ENCODE measurements at regions not wholly inside any gene's neighbourhood (a gene's known extent, or its start where the extent isn't known, plus 50 kb on each side); places are given as distances from the start of the nearest gene placed in this dataset.

- H3K9ac ChIP-seq (ENCODE audit: low read depth in 1 of 2, low read length in 2 of 2) = no peak overlapping the region
- H3K4me1 ChIP-seq (ENCODE audit: control insufficient read depth in 4 of 4, insufficient read depth in 4 of 4, low read length in 3 of 4) = no peaks in the 10 kb centered on the region
- TF ChIP-seq RXRA (IDR thresholded peaks at IDR 0.05) (no peak), GABPA (IDR thresholded peaks at IDR 0.05 in 1 of 2, conservative IDR thresholded peaks at IDR 0.05 in 1 of 2) (no peak), YY1 (IDR thresholded peaks at IDR 0.05) (no peak), EGR1 (IDR thresholded peaks at IDR 0.05; ENCODE audit: low read depth in 2 of 2) (no peak), SP1 (IDR thresholded peaks at IDR 0.05) (no peak), FOXA1 (IDR thresholded peaks at IDR 0.05) (no peak), HNF4G (IDR thresholded peaks at IDR 0.05) (no peak), MAX (IDR thresholded peaks at IDR 0.05) (no peak), HNF4A (conservative IDR thresholded peaks at IDR 0.05) (no peak), RAD21 (IDR thresholded peaks at IDR 0.05) (no peak), NR2F2 (IDR thresholded peaks at IDR 0.05) (no peak), TAF1 (conservative IDR thresholded peaks at IDR 0.05) (no peak), JUND (IDR thresholded peaks at IDR 0.05) (no peak), FOXA2 (IDR thresholded peaks at IDR 0.05) (no peak), CTCF (IDR thresholded peaks at IDR 0.05; ENCODE audit: low read depth, low read length, missing input control) (no peak), ATF3 (IDR thresholded peaks at IDR 0.05) (no peak)
- TF ChIP-seq, protein P1, sequence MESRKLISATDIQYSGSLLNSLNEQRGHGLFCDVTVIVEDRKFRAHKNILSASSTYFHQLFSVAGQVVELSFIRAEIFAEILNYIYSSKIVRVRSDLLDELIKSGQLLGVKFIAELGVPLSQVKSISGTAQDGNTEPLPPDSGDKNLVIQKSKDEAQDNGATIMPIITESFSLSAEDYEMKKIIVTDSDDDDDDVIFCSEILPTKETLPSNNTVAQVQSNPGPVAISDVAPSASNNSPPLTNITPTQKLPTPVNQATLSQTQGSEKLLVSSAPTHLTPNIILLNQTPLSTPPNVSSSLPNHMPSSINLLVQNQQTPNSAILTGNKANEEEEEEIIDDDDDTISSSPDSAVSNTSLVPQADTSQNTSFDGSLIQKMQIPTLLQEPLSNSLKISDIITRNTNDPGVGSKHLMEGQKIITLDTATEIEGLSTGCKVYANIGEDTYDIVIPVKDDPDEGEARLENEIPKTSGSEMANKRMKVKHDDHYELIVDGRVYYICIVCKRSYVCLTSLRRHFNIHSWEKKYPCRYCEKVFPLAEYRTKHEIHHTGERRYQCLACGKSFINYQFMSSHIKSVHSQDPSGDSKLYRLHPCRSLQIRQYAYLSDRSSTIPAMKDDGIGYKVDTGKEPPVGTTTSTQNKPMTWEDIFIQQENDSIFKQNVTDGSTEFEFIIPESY (IDR thresholded peaks at IDR 0.05) = no peak
- TF ChIP-seq, protein P2, sequence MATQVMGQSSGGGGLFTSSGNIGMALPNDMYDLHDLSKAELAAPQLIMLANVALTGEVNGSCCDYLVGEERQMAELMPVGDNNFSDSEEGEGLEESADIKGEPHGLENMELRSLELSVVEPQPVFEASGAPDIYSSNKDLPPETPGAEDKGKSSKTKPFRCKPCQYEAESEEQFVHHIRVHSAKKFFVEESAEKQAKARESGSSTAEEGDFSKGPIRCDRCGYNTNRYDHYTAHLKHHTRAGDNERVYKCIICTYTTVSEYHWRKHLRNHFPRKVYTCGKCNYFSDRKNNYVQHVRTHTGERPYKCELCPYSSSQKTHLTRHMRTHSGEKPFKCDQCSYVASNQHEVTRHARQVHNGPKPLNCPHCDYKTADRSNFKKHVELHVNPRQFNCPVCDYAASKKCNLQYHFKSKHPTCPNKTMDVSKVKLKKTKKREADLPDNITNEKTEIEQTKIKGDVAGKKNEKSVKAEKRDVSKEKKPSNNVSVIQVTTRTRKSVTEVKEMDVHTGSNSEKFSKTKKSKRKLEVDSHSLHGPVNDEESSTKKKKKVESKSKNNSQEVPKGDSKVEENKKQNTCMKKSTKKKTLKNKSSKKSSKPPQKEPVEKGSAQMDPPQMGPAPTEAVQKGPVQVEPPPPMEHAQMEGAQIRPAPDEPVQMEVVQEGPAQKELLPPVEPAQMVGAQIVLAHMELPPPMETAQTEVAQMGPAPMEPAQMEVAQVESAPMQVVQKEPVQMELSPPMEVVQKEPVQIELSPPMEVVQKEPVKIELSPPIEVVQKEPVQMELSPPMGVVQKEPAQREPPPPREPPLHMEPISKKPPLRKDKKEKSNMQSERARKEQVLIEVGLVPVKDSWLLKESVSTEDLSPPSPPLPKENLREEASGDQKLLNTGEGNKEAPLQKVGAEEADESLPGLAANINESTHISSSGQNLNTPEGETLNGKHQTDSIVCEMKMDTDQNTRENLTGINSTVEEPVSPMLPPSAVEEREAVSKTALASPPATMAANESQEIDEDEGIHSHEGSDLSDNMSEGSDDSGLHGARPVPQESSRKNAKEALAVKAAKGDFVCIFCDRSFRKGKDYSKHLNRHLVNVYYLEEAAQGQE (IDR thresholded peaks at IDR 0.05) = no peak
- H3K27ac ChIP-seq (ENCODE audit: low read depth in 1 of 2, low read length in 2 of 2) = no peak overlapping the region
- WGBS = 71% methylated on average over 8 of the region's 8 CpGs
- H3K9me3 ChIP-seq (ENCODE audit: control insufficient read depth in 4 of 4, low read length in 3 of 4) = no peaks in the 10 kb centered on the region
- no peaks in the 10 kb centered on the region for H3K27me3 ChIP-seq (ENCODE audit: control insufficient read depth in 4 of 4, insufficient read depth in 4 of 4, low read length in 3 of 4)
- no peaks in the 10 kb centered on the region for H3K36me3 ChIP-seq (ENCODE audit: control insufficient read depth in 4 of 4, insufficient read depth in 3 of 4, low read depth in 1 of 4, low read length in 3 of 4)
- no peak for DNase-seq (ENCODE audit: low spot score)
- no peak overlapping the region for H3K4me3 ChIP-seq (ENCODE audit: low read depth in 1 of 3, low read length in 3 of 3)
Measured at GRCh38 chr10:1855911-1856310, 118.6 kb upstream of the ADARB2 start.
